ENCODE measurements at regions not wholly inside any gene's neighbourhood (a gene's known extent, or its start where the extent isn't known, plus 50 kb on each side); places are given as distances from the start of the nearest gene placed in this dataset.

- in situ Hi-C loops (cut with MboI; ENCODE audit: low sequenced_read_pairs), result no loop called here
Measured at GRCh38 chrX:33465137-33465536, 253.8 kb upstream of the DMD start.

- in situ Hi-C loops (cut with MboI; ENCODE audit: low sequenced_read_pairs), result no loop called here
Measured at GRCh38 chrX:33457102-33457501, 245.8 kb upstream of the DMD start.

GRCh38 chrX:33447285-33447684, 235.9 kb upstream of the DMD start:
- in situ Hi-C loops (cut with MboI; ENCODE audit: low sequenced_read_pairs), result loop anchor here (25.0 kb wide), 1 partner anchor 840 kb away; no protein-coding TSS in a partner anchor

GRCh38 chrX:33434256-33435092, 223.1 kb upstream of the DMD start:
- in situ Hi-C loops (cut with MboI; ENCODE audit: low sequenced_read_pairs), result loop anchor here (25.0 kb wide), 1 partner anchor 853 kb away; no protein-coding TSS in a partner anchor

GRCh38 chrX:33416273-33416805, 205.0 kb upstream of the DMD start:
- in situ Hi-C loops (cut with MboI; ENCODE audit: low sequenced_read_pairs), result no loop called here

- in situ Hi-C loops (cut with MboI; ENCODE audit: low sequenced_read_pairs), result no loop called here
Measured at GRCh38 chrX:33415459-33415858, 204.1 kb upstream of the DMD start.

- in situ Hi-C loops (cut with MboI; ENCODE audit: low sequenced_read_pairs), result no loop called here
Measured at GRCh38 chrX:33385546-33385945, 174.2 kb upstream of the DMD start.

- in situ Hi-C loops (cut with MboI; ENCODE audit: low sequenced_read_pairs), result no loop called here
Measured at GRCh38 chrX:33379839-33380238, 168.5 kb upstream of the DMD start.

- in situ Hi-C loops (cut with MboI; ENCODE audit: low sequenced_read_pairs), result no loop called here
Measured at GRCh38 chrX:33357606-33358005, 146.3 kb upstream of the DMD start.

GRCh38 chrX:33339219-33339618, 127.9 kb upstream of the DMD start:
- in situ Hi-C loops (cut with MboI; ENCODE audit: low sequenced_read_pairs), result no loop called here

- in situ Hi-C loops (cut with MboI; ENCODE audit: low sequenced_read_pairs), result no loop called here
Measured at GRCh38 chrX:33336783-33337182, 125.4 kb upstream of the DMD start.

- in situ Hi-C loops (cut with MboI; ENCODE audit: low sequenced_read_pairs), result no loop called here
Measured at GRCh38 chrX:33333271-33333670, 121.9 kb upstream of the DMD start.

GRCh38 chrX:33330798-33331197, 119.4 kb upstream of the DMD start:
- in situ Hi-C loops (cut with MboI; ENCODE audit: low sequenced_read_pairs), result no loop called here

GRCh38 chrX:33324099-33324498, 112.8 kb upstream of the DMD start:
- in situ Hi-C loops (cut with MboI; ENCODE audit: low sequenced_read_pairs), result no loop called here

- in situ Hi-C loops (cut with MboI; ENCODE audit: low sequenced_read_pairs), result no loop called here
Measured at GRCh38 chrX:33307911-33308354, 96.6 kb upstream of the DMD start.

- in situ Hi-C loops (cut with MboI; ENCODE audit: low sequenced_read_pairs), result no loop called here
Measured at GRCh38 chrX:33298622-33299021, 87.3 kb upstream of the DMD start.

- in situ Hi-C loops (cut with MboI; ENCODE audit: low sequenced_read_pairs), result no loop called here
Measured at GRCh38 chrX:33285550-33285949, 74.2 kb upstream of the DMD start.

- in situ Hi-C loops (cut with MboI; ENCODE audit: low sequenced_read_pairs), result no loop called here
Measured at GRCh38 chrX:33277046-33277445, 65.7 kb upstream of the DMD start.

- in situ Hi-C loops (cut with MboI; ENCODE audit: low sequenced_read_pairs), result no loop called here
Measured at GRCh38 chrX:33273535-33273934, 62.2 kb upstream of the DMD start.

- in situ Hi-C loops (cut with MboI; ENCODE audit: low sequenced_read_pairs), result no loop called here
Measured at GRCh38 chrX:33272986-33273385, 61.6 kb upstream of the DMD start.

Data from HL-60/S4 treated with phorbol 12-myristate 13-acetate at 8.2 ng/mL for 4 days and 3 days (cell line).